H9 (cell line): ENCODE measurements at regions not wholly inside any gene's neighbourhood (a gene's known extent, or its start where the extent isn't known, plus 50 kb on each side); places are given as distances from the start of the nearest gene placed in this dataset.

Experiments
- DNase-seq: peaks from one replicate; pipeline ENCODE4 v3.0.0-alpha.2; 2017
- H2AFZ ChIP-seq: one replicate; pipeline ENCODE4 v1.6.1; 2013; ENCODE audit warnings: mild to moderate bottlenecking, low read length, control low read depth, moderate library complexity
- H2AK5ac ChIP-seq: 2 replicates; pipeline ENCODE4 v1.6.1; 2013; ENCODE audit warnings: low read length, control low read depth, mixed read lengths; ENCODE audit not compliant: insufficient read length
- H2BK120ac ChIP-seq: one replicate; pipeline ENCODE4 v1.6.1; 2013; ENCODE audit warnings: low read depth, mild to moderate bottlenecking, low read length, control low read depth, inconsistent platforms; ENCODE audit not compliant: poor library complexity, severe bottlenecking
- H2BK12ac ChIP-seq: 2 replicates; pipeline ENCODE4 v1.6.1; 2013; ENCODE audit warnings: low read length, control low read depth, mixed read lengths, low read depth; ENCODE audit not compliant: insufficient read length
- H2BK15ac ChIP-seq: 2 replicates; pipeline ENCODE4 v1.6.1; 2013; ENCODE audit warnings: low read depth, low read length, control low read depth
- H2BK20ac ChIP-seq: one replicate; pipeline ENCODE4 v1.6.1; 2013; ENCODE audit warnings: low read depth, mild to moderate bottlenecking, low read length, control low read depth, inconsistent platforms; ENCODE audit not compliant: poor library complexity, severe bottlenecking
- H2BK5ac ChIP-seq: 2 replicates; pipeline ENCODE4 v1.6.1; 2013; ENCODE audit warnings: low read length, control low read depth, mixed read lengths; ENCODE audit not compliant: insufficient read length
- H3K14ac ChIP-seq: 2 replicates; pipeline ENCODE4 v1.6.1; 2013; ENCODE audit warnings: low read length, control low read depth; ENCODE audit not compliant: insufficient read depth
- H3K18ac ChIP-seq: 2 replicates; pipeline ENCODE4 v1.6.1; 2013; ENCODE audit warnings: low read depth, mild to moderate bottlenecking, mixed read lengths, low read length, control low read depth; ENCODE audit not compliant: insufficient read length
- H3K23ac ChIP-seq: 2 replicates; pipeline ENCODE4 v1.6.1; 2013; ENCODE audit warnings: low read length, control low read depth, mixed read lengths, low read depth; ENCODE audit not compliant: insufficient read length
- H3K23me2 ChIP-seq: 2 replicates; pipeline ENCODE4 v1.6.1; 2013; ENCODE audit warnings: low read depth, mild to moderate bottlenecking, mixed read lengths, low read length, control low read depth; ENCODE audit not compliant: insufficient read length, poor library complexity, severe bottlenecking
- H3K27ac ChIP-seq: 2 replicates; pipeline ENCODE4 v1.5.1; 2013; ENCODE audit warnings: low read length, control low read depth, mixed read lengths, low read depth; ENCODE audit not compliant: insufficient read length
- H3K27me3 ChIP-seq: 2 replicates; pipeline ENCODE4 v1.6.1; 2013; ENCODE audit warnings: low read length, control low read depth, inconsistent platforms; ENCODE audit not compliant: insufficient read depth
- H3K4ac ChIP-seq: 2 replicates; pipeline ENCODE4 v1.6.1; 2013; ENCODE audit warnings: low read depth, mild to moderate bottlenecking, control low read depth, inconsistent platforms, low read length, moderate library complexity
- H3K4me1 ChIP-seq: 2 replicates; pipeline ENCODE4 v1.6.1; 2013; ENCODE audit warnings: low read length, control low read depth, inconsistent platforms; ENCODE audit not compliant: insufficient read depth
- H3K4me2 ChIP-seq: 2 replicates; pipeline ENCODE4 v1.6.1; 2013; ENCODE audit warnings: low read length, control low read depth, mixed read lengths; ENCODE audit not compliant: insufficient read length, insufficient read depth
- H3K56ac ChIP-seq: 2 replicates; pipeline ENCODE4 v1.6.1; 2013; ENCODE audit warnings: low read depth, mild to moderate bottlenecking, mixed read lengths, low read length, control low read depth; ENCODE audit not compliant: insufficient read length
- H3K79me1 ChIP-seq: 2 replicates; pipeline ENCODE4 v1.6.1; 2013; ENCODE audit warnings: low read depth, mild to moderate bottlenecking, moderate library complexity, low read length, control low read depth, inconsistent platforms; ENCODE audit not compliant: insufficient read depth, poor library complexity, severe bottlenecking
- H3K79me2 ChIP-seq: 2 replicates; pipeline ENCODE4 v1.6.1; 2013; ENCODE audit warnings: low read length, control low read depth, inconsistent platforms; ENCODE audit not compliant: insufficient read depth
- H3K9ac ChIP-seq: 2 replicates; pipeline ENCODE4 v1.6.1; 2013; ENCODE audit warnings: low read length, control low read depth, mixed read lengths; ENCODE audit not compliant: insufficient read length; ENCODE audit errors: extremely low read depth
- H3K9me3 ChIP-seq: one replicate; pipeline ENCODE4 v1.6.1; 2013; ENCODE audit warnings: low read depth, low read length, inconsistent platforms; ENCODE audit not compliant: control insufficient read depth
- H3T11ph ChIP-seq: one replicate; pipeline ENCODE4 v1.6.1; 2013; ENCODE audit warnings: mild to moderate bottlenecking, low read length, control low read depth, inconsistent platforms
- H4K20me1 ChIP-seq: one replicate; pipeline ENCODE4 v1.6.1; 2013; ENCODE audit not compliant: control insufficient read depth, insufficient read length, insufficient read depth
- H4K5ac ChIP-seq: 2 replicates; pipeline ENCODE4 v1.6.1; 2013; ENCODE audit warnings: low read depth, mild to moderate bottlenecking, mixed read lengths, low read length, control low read depth; ENCODE audit not compliant: insufficient read length
- H4K8ac ChIP-seq: replicated peaks from 2 replicates; pipeline ENCODE4 v1.6.1; 2013; ENCODE audit warnings: low read length, control low read depth, mixed read lengths, low read depth; ENCODE audit not compliant: insufficient read length
- H4K91ac ChIP-seq: 2 replicates; pipeline ENCODE4 v1.6.1; 2013; ENCODE audit warnings: low read depth, mild to moderate bottlenecking, moderate library complexity, mixed read lengths, low read length, control low read depth; ENCODE audit not compliant: insufficient read length
- H3K27ac Mint-ChIP-seq, 3 experiments: 2 replicates in 2 of 3; 3 replicates in 1 of 3; pipeline ENCODE4 v1.8.0; 2020 to 2021; ENCODE audit warnings: mixed read lengths in 3 of 3, mild to moderate bottlenecking in 1 of 3, moderate library complexity in 1 of 3
- H3K27me3 Mint-ChIP-seq: 2 replicates; pipeline ENCODE4 v1.8.0; 2021; ENCODE audit warnings: low read depth, mild to moderate bottlenecking, moderate library complexity, mixed read lengths
- H3K36me3 Mint-ChIP-seq, 3 experiments: 2 replicates in 2 of 3; 3 replicates in 1 of 3; pipeline ENCODE4 v1.8.0; 2020 to 2021; ENCODE audit warnings: low read depth in 3 of 3, mixed read lengths in 3 of 3; ENCODE audit not compliant: insufficient read depth in 1 of 3
- H3K4me1 Mint-ChIP-seq, 2 experiments: 2 replicates each; pipeline ENCODE4 v1.8.0; 2020; ENCODE audit warnings: mixed read lengths in 2 of 2
- H3K4me3 Mint-ChIP-seq, 2 experiments: 2 replicates in 1 of 2; 3 replicates in 1 of 2; pipeline ENCODE4 v1.8.0; 2020 to 2021; ENCODE audit warnings: mild to moderate bottlenecking in 2 of 2, mixed read lengths in 2 of 2, moderate library complexity in 1 of 2
- H3K9me3 Mint-ChIP-seq, 2 experiments: 2 replicates in 1 of 2; 3 replicates in 1 of 2; pipeline ENCODE4 v1.8.0; 2020; ENCODE audit warnings: mild to moderate bottlenecking in 2 of 2, mixed read lengths in 2 of 2, moderate library complexity in 1 of 2
- CTCF ChIP-seq: fragments of 200-600 bp; sonication (generic); conservative IDR thresholded peaks from 3 replicates; pipeline ENCODE4 v1.8.0; 2021; ENCODE audit warnings: antibody characterized with exemption, mild to moderate bottlenecking
- WGBS: extraction: QIAGEN DNeasy Blood & Tissue Kit; methylation state at CpG from one replicate; pipeline ENCODE4 v1.1.7; 2013; ENCODE audit warnings: missing lambda C conversion rate, low lambda C conversion rate, mixed read lengths; ENCODE audit not compliant: insufficient read length; ENCODE audit errors: extremely low coverage; 5-methylcytosine and 5-hydroxymethylcytosine counted together

- Histone ChIP-seq H3K4ac (no peak overlapping the region), H2BK120ac (no peak overlapping the region), H3K27me3 (no peaks in the 10 kb centered on the region), H3K79me2 (no peaks in the 10 kb centered on the region), H3K27ac (no peak overlapping the region), H4K8ac (no peak overlapping the region), H3K9ac (no peak overlapping the region), H3K23me2 (no peaks in the 10 kb centered on the region), H3T11ph (no peak overlapping the region), H2BK15ac (no peak overlapping the region), H4K5ac (no peak overlapping the region), H2BK5ac (no peak overlapping the region), H2BK12ac (no peak overlapping the region), H3K79me1 (no peaks in the 10 kb centered on the region), H3K4me1 (no peaks in the 10 kb centered on the region), H2AK5ac (no peak overlapping the region), H3K18ac (no peak overlapping the region), H2AFZ (no peak overlapping the region), H4K20me1 (no peaks in the 10 kb centered on the region), H3K56ac (no peak overlapping the region), H2BK20ac (no peak overlapping the region), H3K9me3 (no peaks in the 10 kb centered on the region), H3K4me2 (no peak overlapping the region), H3K14ac (no peak overlapping the region; the same call in 1 of the 2 replicates), H3K23ac (no peak overlapping the region), H4K91ac (no peak overlapping the region)
- Mint-ChIP-seq H3K27ac (no peak overlapping the region; a peak in 1 of 7 replicates), H3K27me3 (peaks cover 10% of the 10 kb centered on the region), H3K4me3 (no peak overlapping the region), H3K9me3 (no peaks in the 10 kb centered on the region; a peak in 2 of 5 replicates), H3K4me1 (peaks cover 9 to 12% of the 10 kb centered on the region in 2 experiments), H3K36me3 (no peaks in the 10 kb centered on the region)
- no peak for TF ChIP-seq CTCF
- WGBS = no CpG with 5 or more reads among the region's 24 CpGs
- DNase-seq = no peak
These were observed 68.8 kb upstream of the PITRM1 start for GRCh38 chr10:3241274-3241921.
